GM21447 (cell line): ENCODE measurements at regions not wholly inside any gene's neighbourhood (a gene's known extent, or its start where the extent isn't known, plus 50 kb on each side); places are given as distances from the start of the nearest gene placed in this dataset.

ENCODE experiments used
- ATAC-seq: cut with Tn5 transposase; IDR thresholded peaks from one replicate; pipeline ENCODE4 v1.9.1; 2021; ENCODE audit not compliant: unreplicated experiment

DNA sequence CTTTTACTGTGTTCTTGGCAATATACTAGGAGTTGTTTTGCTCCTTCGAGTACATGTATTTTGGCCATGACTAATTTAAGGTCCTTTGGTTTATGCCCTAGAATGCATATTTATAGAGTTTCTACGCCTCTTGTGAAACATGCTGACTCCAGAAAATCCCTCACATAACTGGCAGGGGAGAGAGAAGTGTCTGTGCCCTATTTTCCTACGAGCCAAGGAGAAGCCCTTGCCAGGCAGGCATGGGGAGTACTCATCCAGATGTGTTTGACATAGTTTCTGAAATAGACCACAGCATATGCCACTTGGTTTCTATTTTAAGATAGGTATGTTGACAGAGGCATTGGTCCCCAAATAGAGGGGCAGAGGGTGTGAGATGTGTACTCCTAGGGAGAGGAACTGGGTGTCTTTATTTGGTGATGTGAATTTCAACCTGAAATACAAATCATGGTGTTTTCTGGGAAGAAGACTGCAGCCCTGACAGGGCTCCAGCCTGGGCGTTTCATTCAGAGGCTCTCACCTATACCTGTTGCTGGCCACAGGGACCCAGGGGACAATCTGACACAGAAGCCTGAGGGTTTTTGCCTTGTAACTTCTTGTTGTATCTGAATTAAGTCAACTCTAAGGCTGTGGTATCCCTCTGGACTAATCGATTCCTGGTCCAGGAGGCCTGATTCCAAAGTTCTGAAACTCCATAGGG, 267.8 kb upstream of the C2CD4B start:
- no peak for ATAC-seq

DNA sequence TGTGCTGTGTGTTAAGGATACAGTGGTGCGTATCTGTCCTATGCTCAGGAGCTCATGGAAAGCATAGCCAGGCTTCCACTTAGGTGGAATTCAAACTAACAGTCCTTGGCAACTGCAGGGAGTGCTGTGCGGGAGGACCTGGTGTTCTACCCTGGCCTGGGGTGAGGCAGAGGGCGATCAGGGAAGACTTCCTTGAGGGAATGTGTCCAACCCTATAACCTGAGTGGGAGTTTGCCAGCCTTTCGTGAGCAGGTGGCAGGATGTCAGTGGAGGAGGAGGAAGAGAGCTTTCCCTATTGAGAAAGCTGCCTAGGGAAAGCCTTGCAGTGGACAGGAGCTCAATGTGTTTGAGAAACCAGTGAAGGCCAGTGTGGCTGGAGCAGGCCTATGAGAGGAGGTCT, 271.1 kb upstream of the C2CD4B start:
- no peak for ATAC-seq

DNA sequence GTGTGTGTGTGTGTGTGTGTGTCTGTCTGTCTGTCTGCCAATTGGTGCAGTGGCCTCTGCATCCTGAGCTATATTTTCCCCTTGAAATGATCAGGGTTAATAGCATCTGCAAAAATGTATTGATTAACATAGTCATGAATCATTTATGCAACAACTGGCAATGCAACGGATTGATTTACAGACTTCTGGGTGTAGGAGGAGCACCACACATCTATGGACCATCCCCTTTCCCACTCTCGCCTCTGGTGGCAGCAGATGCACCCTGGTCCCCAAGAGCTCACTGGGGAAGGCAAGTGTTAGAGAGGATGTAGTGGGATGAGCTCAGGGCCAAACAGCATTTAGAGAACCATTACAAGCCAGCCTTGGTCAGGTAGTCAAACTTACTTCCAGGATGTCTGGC, 272.7 kb upstream of the C2CD4B start:
- no peak for ATAC-seq

DNA sequence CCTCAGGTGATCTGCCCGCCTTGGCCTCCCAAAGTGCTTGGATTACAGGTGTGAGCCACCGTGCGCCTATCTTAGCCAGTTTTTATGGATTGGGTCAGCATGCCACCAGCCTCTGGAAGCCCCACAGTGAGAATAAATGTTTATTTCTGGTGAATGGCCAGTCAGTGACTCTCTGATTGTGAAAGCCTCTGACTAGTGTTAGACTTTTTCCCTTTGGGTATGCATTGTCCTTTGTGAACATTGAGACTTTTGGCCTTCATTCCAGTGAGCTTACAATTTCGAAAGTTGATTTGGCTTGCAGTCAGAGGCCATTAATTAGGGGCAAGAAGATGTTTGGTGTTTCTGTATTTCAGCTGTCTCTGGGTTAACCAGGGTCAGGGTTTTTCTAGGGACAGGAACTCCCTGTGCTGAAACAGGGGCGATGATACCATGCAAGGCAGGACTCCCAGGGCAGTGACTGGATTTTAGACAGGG, 274.5 kb upstream of the C2CD4B start:
- no peak for ATAC-seq

DNA sequence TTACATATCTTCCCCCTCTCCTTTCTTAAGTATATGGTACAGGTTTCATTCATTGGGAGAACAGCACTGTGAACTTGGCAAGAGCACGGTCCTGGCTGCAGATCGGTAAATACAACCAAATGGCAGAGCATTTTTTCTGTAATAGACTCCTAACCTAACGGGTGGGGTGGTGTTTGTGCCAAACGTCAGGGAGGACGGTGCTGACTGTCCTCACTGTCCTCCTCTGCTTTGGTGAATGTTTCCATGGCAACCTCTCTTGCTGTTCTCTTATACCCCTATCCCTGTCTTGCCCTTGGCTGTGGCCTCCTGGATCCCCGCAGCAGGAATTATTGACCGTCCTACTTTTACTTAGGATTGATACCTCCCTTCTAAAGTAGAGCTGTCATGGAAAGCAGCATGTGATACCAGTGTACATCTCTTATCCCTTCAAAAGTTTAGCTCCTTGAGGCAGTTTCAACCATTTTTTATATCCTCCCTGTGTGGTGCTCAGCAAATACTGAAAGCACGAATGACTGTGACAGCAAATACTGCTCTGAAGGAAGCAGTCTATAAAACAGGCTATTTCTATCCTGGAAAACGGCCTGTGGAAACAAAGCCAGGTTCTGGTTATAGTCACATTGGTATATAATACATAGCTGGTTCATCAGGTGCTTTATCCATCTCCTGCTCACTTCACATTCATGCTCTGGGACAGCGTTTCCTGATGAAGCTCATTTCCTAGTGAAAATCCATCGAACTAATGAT, 275.4 kb upstream of the C2CD4B start:
- ATAC-seq = no peak

DNA sequence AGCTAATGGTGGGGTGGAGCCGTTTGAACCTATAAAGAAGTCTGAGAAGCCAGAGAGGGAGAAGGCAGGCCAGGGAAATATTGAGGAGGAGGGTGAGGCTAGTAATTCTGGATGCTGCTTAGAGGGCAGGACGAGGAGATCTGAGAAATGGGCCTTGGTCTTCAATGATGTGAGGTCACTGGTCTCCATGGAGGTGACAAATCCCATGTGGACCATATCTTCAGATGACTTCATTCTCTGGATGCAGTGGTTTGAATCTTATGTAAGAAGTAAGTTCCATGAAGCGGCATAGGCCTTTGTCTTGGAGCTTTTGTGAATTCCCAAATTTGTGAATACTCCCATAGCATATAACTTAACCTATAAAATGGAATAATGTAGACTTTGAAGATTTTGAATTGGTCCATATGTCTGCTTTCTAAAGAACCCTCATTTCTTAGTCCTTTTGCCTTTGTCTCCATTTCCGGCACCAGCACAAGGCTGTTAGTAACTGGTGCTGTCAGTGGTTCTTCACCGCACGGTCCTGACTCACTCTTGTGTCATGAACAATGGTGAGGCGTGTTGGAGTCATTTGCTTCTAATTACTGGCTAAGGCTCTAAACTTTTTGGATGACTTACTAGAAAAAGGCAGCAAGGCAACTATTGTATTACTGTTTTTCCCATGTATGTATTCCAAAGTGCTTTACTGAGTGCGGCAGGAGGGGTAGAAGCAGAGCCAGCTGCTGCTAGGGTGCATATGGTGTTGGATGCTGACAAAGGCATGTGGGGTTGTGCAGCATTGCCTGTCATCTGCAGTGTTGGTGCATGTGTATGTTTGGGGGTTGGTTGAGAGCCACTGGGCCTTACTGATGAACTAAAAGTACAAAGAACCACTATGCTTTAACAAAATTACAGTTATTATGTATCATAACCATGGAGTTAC, 279.3 kb upstream of the C2CD4B start:
- ATAC-seq = no peak

DNA sequence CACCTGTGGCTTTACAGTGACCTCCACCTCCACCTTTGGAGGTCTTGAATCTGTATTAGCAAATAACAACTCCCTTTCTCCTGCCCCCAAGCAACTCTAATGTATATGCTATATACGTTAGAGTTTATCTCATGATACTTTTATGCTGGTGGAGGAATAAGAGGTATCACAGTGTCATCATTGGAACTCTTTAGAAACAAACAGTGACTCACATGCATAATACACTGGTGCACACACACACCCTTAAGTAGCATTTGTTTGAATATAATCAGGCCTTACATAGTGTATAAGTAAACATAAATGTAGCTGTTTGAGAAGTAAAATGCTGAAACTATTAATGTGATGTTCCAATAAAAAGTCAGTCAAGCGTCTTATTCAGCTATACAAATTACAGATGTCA, 280.2 kb upstream of the C2CD4B start:
- no peak for ATAC-seq

DNA sequence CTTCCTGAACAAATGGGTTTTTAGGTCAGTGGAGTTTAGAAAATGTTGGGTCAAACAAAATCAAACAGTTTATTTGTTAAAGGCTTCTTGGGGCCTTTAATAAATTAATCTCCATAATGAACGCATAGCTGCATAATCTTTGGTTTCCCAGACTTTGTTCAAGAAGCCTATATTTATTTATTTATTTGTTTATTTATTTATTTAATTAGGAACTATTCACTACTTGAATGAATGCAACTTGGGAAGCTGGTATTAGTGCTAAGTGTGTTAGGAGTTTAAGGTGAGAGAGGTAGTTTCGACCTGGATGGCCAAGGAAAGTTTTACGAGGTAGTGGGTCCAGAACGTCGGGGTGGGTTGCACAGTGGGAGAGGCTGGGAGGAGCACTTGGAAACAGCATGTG, 281.9 kb upstream of the C2CD4B start:
- no peak for ATAC-seq

DNA sequence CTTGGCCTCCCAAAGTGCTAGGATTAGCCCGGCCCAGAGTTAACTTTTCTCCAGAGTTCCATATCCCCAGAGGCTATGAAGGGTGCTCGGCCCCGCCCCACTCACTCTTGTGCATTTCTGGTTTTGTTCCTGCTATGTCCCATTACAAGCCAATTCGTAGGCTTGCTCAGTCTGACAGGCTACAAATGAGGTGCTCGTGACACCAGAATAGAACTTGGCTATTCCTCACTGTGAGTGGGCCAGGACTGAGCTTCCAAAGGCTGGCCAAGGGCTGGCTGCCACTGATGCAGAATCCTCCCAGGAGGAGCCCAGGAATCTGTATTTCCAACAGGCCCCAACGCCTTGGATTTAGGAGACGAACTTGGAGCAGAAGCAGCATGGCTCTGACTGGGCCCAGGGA, 282.7 kb upstream of the C2CD4B start:
- ATAC-seq = no peak

DNA sequence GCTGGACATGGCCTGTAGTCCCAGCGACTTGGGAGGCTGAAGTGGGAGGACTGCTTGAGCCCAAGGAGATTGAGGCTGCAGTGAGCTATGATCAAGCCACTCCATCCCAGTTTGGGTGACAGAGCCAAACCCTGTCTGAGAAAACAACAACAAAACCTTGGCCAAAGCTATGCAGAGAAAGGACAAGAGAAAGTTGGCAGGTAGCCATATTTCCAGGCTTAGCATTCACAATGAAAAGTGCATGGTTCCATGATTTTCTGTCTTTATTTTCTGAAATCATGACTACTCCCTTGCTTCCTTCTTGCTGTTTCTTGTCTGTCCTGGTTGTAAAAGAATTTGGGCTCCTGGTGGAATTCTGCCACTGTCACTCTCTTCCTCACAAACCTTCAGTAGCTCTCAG, 284.6 kb upstream of the C2CD4B start:
- ATAC-seq = no peak

DNA sequence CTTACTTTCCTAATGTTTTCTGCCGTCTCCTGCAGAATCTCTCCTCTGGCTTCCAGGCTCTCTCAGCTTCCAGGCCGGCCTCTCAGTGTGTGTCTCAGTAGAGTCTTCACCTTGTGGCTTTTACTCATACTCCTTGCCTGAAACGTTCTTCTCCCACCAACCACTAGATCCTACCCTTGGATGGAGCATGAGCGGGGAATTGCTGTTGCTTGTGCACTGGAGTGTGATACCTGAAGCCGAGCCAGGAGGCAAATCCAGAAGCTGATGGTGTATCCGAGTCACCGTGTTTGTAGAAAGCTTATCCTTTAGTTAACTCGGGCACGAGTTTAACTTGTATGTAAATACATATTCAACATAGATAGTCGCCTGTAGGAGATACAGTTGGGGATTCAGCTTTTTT, 285.0 kb upstream of the C2CD4B start:
- no peak for ATAC-seq

DNA sequence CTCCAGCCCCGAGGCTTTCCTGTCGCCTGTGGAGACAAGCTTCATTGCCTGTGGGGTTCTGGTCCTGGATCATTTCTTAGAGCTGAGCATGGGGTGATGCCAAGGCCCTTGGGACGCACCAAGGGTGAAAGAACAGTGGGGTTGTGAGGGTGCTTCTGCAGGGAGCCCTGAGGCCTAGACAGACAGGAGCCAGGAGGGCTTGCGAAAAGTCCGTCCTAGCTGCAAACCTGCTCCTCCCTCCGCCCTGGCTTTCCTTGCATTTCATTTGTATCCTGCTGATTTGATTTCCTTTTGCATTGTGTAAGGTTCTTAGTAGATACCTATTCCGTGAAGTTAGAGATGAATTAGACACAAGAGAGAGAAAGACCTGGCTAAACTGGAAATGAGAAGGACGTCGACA, 286.9 kb upstream of the C2CD4B start:
- ATAC-seq = no peak

DNA sequence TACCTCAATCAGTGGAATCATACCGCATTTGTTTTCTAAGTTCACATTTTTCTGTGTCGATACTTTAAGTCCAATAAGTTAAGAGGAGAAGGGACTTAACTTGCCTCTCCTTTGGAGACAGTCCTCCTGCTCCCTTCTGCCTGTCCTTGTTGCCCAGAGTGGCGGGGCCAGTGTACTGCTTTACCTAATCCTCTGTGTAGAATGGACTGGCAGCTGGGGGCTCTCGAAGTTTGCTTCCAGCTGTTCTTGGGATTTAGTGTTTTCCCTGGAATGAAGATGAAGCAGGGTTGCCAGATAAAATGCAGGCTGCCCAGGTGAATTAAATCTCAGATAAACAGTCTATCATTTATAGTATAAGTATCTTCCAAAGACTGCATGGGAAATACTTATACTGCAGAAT, 287.6 kb upstream of the C2CD4B start:
- no peak for ATAC-seq

DNA sequence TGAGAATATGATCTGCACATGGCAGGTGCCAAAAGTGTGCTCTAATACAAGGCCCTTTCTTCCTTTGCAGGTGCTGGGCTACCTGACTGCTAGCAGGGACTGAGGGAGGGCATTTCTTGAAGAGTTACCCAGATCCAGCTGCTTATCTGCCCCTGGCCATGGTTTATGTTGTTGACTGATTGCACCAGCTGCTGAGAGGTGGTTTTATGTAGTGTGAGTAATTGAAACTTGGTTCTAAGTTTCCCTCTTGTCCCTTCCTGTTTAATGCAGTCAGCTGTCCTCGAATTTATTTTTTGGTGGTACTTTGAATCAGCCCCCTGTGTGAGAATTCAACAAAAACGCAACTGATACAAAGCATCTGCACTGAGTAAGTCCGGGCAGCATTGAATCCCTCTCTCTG, 288.3 kb upstream of the C2CD4B start:
- ATAC-seq = no peak

DNA sequence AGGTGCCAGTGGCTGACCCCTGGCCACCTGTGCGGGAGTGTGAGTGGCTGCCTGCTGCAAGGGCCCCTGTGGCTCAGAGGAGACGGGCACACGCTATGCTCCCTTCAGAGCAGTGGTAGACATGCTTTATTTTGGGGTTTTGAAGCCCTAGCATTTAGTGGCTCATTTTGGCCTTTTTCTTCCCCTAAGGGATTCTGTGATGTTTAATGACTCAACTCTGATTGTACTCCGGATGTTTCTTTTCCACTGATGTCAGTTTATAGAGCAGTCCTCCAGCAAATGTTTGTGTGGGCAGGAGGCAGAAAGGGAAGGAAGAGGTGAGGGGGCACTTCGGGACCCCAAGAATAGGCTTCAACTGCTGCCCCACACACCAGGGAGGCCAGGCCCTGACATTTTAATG, 288.9 kb upstream of the C2CD4B start:
- ATAC-seq = no peak

DNA sequence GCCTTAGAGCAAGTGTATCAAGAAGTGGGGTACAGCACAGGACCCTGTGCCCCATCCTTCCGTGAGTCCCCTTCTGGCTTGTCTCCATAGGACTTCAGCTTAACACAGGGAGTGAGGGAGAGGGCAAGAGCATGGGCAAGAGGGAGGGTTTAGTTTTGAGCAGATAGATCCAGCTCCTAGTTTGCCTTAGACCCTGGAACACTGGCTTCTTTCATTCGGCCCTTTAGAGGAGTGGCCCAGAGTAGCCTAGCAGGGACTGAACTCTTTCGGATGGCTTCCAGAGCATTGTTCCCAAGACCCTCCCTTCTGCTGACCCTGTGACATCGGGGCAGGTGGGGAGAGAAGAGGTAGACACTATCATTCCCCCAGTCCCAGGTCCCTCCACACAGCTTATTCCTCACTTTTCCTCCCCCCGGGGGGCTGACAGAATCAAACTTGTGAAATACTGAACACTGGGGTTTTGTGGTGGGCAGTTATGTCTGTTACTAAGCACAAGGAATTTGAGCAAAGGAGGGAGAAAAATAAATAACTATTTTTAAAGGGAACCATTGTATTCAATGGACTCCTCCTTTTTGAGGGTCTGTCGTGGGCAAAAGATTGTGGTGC, 289.6 kb upstream of the C2CD4B start:
- ATAC-seq = no peak

DNA sequence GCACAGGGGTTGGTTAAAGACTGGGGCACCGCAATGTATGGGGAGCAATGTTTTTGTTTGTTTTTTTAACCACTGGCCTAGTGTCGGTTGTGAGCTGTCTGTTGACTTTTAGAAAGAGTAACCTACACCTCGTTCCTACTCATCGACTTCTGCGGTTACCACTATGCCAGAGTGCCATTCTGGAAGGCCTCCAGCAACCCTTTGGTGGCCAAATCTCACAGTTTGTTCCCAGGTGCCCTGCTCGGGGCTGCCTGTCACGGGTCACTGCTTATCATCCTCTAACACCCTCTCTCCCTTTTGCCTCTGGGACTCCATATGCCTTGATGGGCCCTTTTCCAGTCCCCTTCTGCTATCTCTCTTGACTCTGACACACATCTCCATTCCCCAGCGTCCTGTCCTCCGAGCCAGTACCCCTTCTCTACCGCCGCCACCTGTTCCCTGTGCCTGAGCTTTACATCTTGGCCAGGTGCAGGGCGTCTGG, 290.4 kb upstream of the C2CD4B start:
- ATAC-seq = no peak

DNA sequence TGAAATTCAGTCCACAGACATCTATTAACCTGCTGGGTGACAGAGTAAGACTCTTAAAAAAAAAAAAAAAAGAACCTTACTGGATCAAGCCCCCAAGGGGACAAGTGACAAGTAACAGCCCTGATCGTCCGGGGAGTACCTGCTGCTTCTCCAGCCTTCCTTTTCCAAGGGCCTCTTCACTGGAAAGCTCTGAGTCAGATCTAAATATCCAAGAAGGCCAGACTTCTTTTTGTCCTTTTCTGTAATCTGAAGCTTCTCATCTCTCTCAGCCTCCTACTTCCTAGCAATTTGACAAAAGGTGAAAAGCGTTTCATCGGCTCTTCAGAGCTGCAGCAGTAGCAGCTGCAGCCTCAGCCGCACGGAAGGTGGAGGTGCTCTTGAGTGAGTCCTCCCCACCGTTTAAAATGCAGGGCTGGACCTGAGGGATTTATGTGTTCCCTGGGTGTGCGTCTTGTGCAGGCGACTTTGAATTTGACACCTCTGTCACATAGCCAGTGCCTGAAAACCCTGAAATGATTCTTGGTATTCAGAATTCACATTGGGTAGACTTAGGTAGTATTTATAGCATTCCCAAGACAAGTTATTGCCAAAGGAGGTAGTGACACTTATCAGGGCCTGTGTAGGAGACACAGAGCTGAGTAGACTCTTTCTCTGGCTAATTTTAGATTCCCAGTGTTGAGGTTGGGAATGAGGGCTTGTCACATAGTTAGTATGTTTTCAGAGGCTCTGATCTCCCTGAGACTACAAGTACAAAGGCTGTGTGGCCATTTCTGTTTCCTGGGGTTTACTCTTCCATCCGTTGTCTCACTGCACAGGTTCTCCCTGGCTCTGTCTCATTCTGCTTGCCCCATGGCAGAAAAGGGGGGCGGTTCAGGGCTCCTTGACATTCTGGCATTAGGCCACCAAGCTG, 291.2 kb upstream of the C2CD4B start:
- no peak for ATAC-seq

DNA sequence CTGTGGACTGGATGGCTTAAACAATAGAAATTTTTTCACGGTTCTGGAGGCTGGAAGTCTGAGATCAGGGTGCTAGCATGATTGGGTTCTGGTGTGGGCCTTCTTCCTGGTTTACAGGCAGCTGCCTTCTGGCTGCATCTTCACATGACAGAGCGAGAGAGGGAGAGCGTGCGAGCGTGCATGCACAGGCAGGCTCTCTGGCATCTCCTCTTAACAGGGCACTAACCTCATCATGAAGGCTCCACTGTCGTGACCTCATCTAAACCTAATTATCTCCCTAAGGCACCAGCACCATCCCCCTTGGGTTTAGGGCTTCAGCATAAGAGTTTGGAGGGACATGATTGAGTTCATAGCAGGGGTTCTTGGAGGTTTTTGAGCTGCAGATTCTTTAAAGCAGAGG, 292.0 kb upstream of the C2CD4B start:
- ATAC-seq = no peak

DNA sequence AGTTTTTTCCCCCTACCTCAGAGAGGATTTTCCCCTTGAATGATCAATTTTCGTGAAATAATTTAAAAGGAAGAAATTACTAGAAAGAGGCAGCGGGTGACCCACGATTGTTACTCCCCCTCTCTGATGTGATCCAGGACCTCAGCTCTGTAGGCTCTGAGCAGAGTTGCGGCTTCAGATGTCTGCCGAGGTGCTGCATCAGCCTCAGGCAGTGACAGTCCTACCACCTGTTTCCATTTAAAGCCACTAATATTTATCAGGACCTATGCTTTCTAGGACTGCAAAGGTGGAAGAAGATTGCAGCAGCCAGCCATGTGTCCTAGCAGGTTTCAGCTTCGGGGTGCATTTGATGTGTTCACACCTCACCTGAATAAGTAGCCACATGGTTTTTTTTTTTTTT, 294.8 kb upstream of the C2CD4B start:
- ATAC-seq = no peak
